ENCODE measurements at regions not wholly inside any gene's neighbourhood (a gene's known extent, or its start where the extent isn't known, plus 50 kb on each side); places are given as distances from the start of the nearest gene placed in this dataset.

GRCh38 chr14:71273366-71273765 lies 366.1 kb downstream of the PCNX1 start:
- in situ Hi-C loops (cut with MboI; ENCODE audit: low sequenced_read_pairs), result no loop called here

- in situ Hi-C loops (cut with MboI; ENCODE audit: low sequenced_read_pairs), result no loop called here
Measured at GRCh38 chr14:71284048-71284447, 376.8 kb downstream of the PCNX1 start.

GRCh38 chr14:71286126-71286525 lies 378.9 kb downstream of the PCNX1 start:
- in situ Hi-C loops (cut with MboI; ENCODE audit: low sequenced_read_pairs), result no loop called here

GRCh38 chr14:71287567-71287966 lies 380.3 kb downstream of the PCNX1 start:
- in situ Hi-C loops (cut with MboI; ENCODE audit: low sequenced_read_pairs), result no loop called here

GRCh38 chr14:71289536-71289935 lies 382.3 kb downstream of the PCNX1 start:
- in situ Hi-C loops (cut with MboI; ENCODE audit: low sequenced_read_pairs), result no loop called here

- in situ Hi-C loops (cut with MboI; ENCODE audit: low sequenced_read_pairs), result no loop called here
Measured at GRCh38 chr14:71290301-71290700, 383.0 kb downstream of the PCNX1 start.

- in situ Hi-C loops (cut with MboI; ENCODE audit: low sequenced_read_pairs), result no loop called here
Measured at GRCh38 chr14:71290960-71291466, 383.8 kb downstream of the PCNX1 start.

- in situ Hi-C loops (cut with MboI; ENCODE audit: low sequenced_read_pairs), result no loop called here
Measured at GRCh38 chr14:71296184-71296583, 388.9 kb downstream of the PCNX1 start.

GRCh38 chr14:71300566-71301330 lies 393.5 kb downstream of the PCNX1 start:
- in situ Hi-C loops (cut with MboI; ENCODE audit: low sequenced_read_pairs), result no loop called here

GRCh38 chr14:71301611-71302010 lies 394.4 kb downstream of the PCNX1 start:
- in situ Hi-C loops (cut with MboI; ENCODE audit: low sequenced_read_pairs), result no loop called here

GRCh38 chr14:71304690-71305089 lies 397.4 kb downstream of the PCNX1 start:
- in situ Hi-C loops (cut with MboI; ENCODE audit: low sequenced_read_pairs), result no loop called here

GRCh38 chr14:71308671-71309070 lies 401.4 kb downstream of the PCNX1 start:
- in situ Hi-C loops (cut with MboI; ENCODE audit: low sequenced_read_pairs), result no loop called here

- in situ Hi-C loops (cut with MboI; ENCODE audit: low sequenced_read_pairs), result no loop called here
Measured at GRCh38 chr14:71309756-71310155, 402.5 kb downstream of the PCNX1 start.

GRCh38 chr14:71311061-71311460 lies 403.8 kb downstream of the PCNX1 start:
- in situ Hi-C loops (cut with MboI; ENCODE audit: low sequenced_read_pairs), result no loop called here

GRCh38 chr14:71314717-71315116 lies 407.5 kb downstream of the PCNX1 start:
- in situ Hi-C loops (cut with MboI; ENCODE audit: low sequenced_read_pairs), result no loop called here

- in situ Hi-C loops (cut with MboI; ENCODE audit: low sequenced_read_pairs), result no loop called here
Measured at GRCh38 chr14:71317385-71318096, 410.3 kb downstream of the PCNX1 start.

- in situ Hi-C loops (cut with MboI; ENCODE audit: low sequenced_read_pairs), result no loop called here
Measured at GRCh38 chr14:71318097-71318459, 410.8 kb downstream of the PCNX1 start.

- in situ Hi-C loops (cut with MboI; ENCODE audit: low sequenced_read_pairs), result no loop called here
Measured at GRCh38 chr14:71319666-71320065, 412.4 kb downstream of the PCNX1 start.

GRCh38 chr14:71320107-71320733 lies 413.0 kb downstream of the PCNX1 start, which contains the start of gene SIPA1L1:
Gene SIPA1L1, plus strand, starts transcription at chr14:71320476.
- in situ Hi-C loops (cut with MboI; ENCODE audit: low sequenced_read_pairs), result no loop called here

- in situ Hi-C loops (cut with MboI; ENCODE audit: low sequenced_read_pairs), result no loop called here
Measured at GRCh38 chr14:71320734-71321573, 413.7 kb downstream of the PCNX1 start.
